GM19397 (cell line): ENCODE measurements at regions not wholly inside any gene's neighbourhood (a gene's known extent, or its start where the extent isn't known, plus 50 kb on each side); places are given as distances from the start of the nearest gene placed in this dataset.
"Not testable (repeated sequence)": the region's sequence is repeated elsewhere in the genome, so short reads cannot be mapped to it uniquely, and the experiment has no call there.

Experiments
- ATAC-seq: cut with Tn5 transposase; IDR thresholded peaks from one replicate; pipeline ENCODE4 v1.9.1; 2021; ENCODE audit warnings: mild to moderate bottlenecking, moderate library complexity; ENCODE audit not compliant: unreplicated experiment

GRCh38 chr9:96067004-96067403, 191.5 kb downstream of the ERCC6L2 start:
- ATAC-seq, result no peak

GRCh38 chr9:96065482-96066251, 190.2 kb downstream of the ERCC6L2 start:
- no peak for ATAC-seq

- ATAC-seq, result no peak
Measured at GRCh38 chr9:96064826-96065481, 189.5 kb downstream of the ERCC6L2 start.

- ATAC-seq, result no peak
Measured at GRCh38 chr9:96062854-96063253, 187.4 kb downstream of the ERCC6L2 start.

GRCh38 chr9:96062031-96062430, 186.5 kb downstream of the ERCC6L2 start:
- ATAC-seq, result no peak

DNA sequence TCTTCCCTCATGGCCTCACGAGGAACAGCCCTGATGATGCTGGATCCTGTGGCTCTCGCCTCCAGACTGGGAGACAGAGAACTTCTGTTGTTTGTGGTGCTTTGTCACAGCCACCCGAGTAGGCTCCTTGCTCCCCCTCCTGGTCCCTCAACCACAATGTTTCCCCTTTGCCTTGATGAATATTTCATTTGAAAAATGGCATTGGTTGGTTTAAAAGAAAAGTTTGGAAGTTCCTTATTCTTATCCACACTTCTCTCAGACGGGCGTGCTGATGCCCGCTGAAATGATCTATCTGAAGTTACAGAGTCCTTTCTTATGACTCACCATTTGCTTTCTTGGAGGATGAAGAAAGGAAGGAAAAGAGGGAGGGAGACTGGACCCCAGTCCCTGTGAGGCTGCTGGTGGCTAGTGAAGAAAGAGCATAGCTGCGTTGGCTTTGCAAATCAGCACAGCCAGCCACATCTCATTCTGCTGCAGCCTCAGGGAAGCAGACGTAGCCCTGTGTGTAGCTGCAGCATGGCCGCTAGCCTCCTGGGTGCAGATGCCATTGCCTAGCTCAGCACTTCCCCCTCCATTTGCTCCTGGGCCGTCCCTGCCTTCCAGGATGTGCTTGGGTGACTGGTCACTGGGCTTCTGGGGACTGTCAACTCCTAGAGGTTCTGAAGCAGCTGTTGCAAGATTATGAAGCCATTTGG, 185.9 kb downstream of the ERCC6L2 start:
- ATAC-seq, result no peak

- ATAC-seq, result no peak
Measured at GRCh38 chr9:96058218-96058617, 182.7 kb downstream of the ERCC6L2 start.

GRCh38 chr9:96057155-96057554, 181.7 kb downstream of the ERCC6L2 start:
- ATAC-seq, result no peak

DNA sequence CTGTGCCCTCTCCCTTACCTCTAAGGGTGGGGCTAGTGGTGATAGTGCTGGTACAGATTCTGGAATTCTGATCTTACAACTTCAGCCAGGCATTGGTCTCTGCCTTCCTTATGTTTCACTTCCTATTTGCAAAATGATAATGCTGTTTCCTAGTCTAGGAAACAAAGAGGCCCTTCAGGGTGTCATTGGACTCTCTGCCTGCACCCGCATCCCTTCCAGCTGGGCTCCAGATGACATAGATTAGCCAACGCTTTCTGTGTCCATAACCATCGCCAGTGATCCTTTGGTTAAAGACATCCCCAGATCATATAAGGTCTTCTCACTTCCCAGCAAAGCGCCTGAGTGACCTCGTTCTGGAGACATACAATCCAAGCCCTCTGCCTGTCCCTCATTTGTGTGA, 180.7 kb downstream of the ERCC6L2 start:
- ATAC-seq, result no peak

DNA sequence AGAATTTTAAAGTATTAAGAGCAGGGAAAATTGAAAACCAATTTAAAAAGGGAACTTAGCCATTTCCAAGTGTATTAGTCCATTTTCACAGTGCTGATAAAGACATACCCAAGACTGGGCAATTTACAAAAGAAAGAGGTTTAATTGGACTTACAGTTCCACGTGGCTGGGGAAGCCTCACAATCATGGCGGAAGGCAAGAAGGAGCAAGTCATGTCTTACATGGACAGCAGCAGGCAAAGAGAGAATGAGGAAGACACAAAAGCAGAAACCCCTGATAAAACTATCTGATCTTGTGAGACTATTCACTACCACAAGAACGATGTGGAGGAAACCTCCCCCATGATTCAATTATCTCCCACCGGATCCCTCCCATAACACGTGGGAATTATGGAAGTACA, 178.8 kb downstream of the ERCC6L2 start:
- not testable (repeated sequence) for ATAC-seq

- ATAC-seq, result no peak
Measured at GRCh38 chr9:96052686-96053085, 177.2 kb downstream of the ERCC6L2 start.

DNA sequence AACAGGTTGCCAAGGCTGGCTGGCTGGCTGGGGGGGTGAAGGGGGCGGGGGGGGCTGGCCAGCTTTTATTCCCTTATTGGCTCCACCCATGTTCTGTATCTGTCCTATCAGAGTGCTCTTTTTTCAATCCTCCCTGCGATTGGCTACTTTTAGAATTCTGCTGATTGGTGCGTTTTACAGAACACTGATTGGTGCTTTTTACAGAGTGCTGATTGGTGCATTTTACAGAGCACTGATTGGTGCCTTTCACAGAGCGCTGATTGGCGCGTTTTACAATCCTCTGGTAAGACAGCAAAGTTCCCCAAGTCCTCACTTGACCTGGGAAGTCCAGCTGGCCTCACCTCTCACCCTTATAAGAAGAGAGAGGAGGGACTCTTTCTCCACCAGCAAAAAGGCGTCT, 175.9 kb downstream of the ERCC6L2 start:
- no peak for ATAC-seq

DNA sequence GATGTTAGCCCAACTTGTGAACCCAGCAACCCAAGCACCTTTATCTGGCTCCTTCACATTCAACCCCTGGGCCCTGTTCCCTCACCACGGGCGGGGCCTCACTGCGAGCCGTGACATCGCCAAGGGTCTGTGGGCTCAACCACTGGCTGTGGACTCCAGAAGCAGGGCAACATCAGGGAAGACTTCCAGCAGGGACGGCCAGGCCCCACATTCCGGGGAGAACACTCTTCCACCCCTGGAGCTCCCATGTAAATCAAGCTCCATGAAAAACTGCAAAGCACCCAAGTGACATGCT, 175.3 kb downstream of the ERCC6L2 start:
- ATAC-seq, result no peak

- no peak for ATAC-seq
Measured at GRCh38 chr9:96050048-96050860, 174.8 kb downstream of the ERCC6L2 start.

DNA sequence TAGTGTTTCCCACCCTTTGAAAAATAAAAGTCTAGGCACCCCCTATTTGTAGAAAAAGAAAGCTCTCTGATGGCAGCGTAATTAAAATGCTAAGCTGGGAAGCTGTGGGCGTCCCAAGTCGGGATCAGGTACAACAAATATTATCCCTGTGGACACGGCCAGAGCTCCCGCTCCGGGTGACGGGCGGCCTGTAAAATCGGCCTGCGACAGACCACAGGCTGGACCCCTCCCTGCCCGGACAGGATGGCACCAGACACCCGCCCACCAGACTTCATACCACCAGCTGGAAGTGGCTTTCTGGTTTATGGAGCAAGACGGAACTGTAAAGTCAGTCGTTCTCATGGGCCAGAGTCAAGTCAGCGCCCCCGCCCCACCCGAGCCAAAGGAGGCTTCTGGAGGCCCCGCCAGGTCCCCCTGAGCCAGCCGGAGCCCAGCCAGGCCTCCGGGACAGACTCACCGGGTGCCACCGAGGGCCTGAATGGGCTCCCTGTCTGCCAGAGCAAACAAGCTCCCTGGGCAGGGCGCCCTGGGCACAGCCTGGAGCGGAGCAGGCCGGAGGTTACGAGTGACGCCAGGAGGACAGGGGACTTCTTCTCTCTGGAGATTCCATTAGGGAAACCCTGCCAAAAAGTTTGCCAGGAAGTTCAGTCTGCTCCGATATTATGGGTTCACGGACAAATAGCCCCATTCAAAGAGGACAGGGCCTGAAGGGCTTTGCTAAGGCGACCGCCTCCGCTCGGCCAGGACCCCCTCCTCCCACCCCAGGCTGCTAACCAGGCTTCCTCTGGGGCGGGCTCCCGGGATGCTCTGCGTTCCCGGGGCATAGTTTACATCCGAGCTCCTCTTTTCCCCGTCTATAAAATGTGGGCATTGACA, 173.7 kb downstream of the ERCC6L2 start:
- no peak for ATAC-seq

GRCh38 chr9:96048104-96048955, 172.8 kb downstream of the ERCC6L2 start:
- no peak for ATAC-seq

DNA sequence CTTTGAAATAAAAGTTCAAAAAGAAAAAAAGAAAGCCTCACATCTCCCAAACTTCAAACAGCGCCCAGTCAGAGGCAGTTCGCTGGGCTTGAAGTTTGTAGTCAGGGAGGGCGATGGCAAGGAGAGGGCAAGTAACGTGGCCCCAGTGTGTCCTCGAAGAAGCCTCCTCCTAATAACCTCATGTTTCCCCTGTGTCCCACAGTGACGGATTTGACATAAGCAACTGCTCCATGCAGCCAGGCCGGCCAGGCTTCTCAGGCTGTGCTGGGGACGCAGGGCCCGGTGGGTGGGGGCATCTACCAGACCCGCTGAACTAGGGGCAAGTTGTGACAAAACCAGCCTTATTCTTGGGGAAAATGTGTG, 172.2 kb downstream of the ERCC6L2 start:
- no peak for ATAC-seq

DNA sequence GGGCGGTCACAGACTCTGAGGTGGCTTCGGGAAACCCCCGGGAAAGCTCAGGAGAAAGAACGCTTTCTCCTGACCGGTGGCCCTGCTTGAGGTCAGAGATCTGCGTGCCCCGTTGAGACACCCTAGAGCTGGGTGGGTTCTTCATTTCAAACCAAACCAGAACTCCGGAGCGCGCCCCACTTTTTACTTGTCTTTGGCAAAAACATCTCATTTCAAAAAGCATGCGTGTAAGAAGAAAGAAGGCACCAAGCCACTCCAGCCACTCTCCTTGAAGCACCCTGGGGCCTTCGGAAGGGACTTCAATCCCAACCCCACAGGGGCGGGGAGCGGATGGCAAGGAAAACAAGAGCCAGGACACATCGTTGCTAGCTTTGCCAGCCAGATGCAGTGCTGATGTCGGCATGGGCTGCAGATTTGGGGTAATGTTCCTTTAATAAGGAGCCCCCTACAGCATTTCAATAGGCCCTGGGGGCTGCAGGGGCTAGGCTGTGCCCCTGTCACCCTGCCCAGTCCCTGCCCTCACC, 171.7 kb downstream of the ERCC6L2 start:
- no peak for ATAC-seq

- ATAC-seq, result no peak
Measured at GRCh38 chr9:96045811-96046210, 170.3 kb downstream of the ERCC6L2 start.
